Activated effector memory CD4-positive, alpha-beta T cell treated with anti-CD3 and anti-CD28 coated beads, Interleukin-2, amount 50 U/mL, for 16 hours (primary cell): ENCODE measurements at regions not wholly inside any gene's neighbourhood (a gene's known extent, or its start where the extent isn't known, plus 50 kb on each side); places are given as distances from the start of the nearest gene placed in this dataset.
"Not testable (repeated sequence)": the region's sequence is repeated elsewhere in the genome, so short reads cannot be mapped to it uniquely, and the experiment has no call there.

Experiments
- DNase-seq: peaks from one replicate; pipeline ENCODE4 v3.0.0-alpha.2; 2020

GRCh38 chr2:122244598-122245229 is 489.3 kb downstream of the TSN start:
- DNase-seq, result no peak

DNA sequence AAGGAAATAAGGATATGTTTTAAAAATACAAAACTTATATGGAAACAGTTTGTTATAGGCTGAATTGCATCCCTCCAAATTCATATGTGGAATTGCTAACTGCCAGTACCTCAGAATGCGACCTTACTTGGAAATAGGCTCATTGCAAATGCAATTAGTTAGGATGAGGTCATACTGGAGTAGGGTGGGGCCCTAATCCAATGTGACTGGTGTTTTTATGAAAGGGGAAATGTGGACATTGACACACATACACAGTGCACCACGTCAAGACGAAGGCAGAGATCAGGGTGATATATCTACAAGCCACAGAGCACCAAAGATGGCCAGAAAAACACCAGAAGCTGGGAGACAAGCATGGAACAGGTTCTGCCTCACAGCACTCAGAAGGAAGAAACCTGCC is 494.2 kb downstream of the TSN start:
- no peak for DNase-seq

- DNase-seq, result no peak
These were observed 495.7 kb downstream of the TSN start for GRCh38 chr2:122251158-122251557.

DNA sequence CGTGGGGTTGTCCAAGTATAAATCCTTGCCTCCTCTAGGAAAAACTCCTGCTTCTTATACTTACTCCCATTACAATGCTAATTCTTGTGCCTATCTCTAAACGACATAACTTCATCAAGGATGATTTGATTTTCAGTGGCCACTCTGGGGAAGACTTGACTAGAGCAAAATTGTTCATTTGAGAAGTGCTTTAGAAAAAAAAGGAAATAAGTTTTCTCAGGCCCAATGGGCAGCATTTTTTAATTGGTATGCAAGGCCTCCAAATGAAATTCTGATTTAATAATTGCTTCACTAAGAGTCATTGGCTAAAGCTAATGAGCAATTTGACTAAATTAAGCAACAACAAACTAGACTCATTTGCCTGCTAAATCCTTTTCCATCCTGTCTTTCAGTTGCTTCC is 496.1 kb downstream of the TSN start:
- DNase-seq, result no peak

DNA sequence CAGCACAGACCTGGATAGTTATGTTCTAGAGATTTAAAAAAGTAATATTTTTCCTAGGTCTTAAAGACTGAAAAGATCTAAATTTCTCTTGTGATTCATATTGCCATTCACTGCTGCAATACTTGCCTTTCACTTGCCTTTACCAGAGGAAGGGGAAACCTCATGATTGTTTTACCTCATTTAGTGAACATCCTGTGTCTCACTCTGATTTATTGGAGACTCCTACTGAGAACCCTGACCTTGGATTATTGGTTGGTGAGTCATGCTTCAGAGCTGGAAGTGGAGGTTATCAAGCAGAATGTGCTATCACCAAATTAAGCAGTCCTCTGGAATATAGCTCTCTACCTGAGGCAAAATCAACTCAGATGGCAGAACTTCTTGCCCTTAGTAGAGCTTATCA is 500.5 kb downstream of the TSN start:
- DNase-seq, result no peak

DNA sequence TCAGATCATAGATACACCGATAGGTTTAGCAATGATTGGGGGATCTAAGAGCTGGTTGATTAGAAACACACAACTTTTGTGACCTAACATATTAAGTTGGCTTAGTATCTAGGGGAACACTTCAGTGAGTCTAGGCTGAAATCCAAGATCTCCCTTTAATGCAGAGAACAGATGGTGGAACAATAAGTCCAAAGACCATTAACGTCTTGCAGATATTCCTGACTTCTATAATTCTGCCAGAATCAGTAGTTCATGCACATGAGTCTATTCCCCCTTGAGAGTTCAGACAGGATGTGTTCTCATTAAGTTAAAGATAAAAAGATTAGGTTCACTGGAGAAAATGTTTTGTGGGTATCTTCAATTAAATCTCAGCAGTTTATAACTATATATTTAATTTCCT is 506.5 kb downstream of the TSN start:
- no peak for DNase-seq

DNA sequence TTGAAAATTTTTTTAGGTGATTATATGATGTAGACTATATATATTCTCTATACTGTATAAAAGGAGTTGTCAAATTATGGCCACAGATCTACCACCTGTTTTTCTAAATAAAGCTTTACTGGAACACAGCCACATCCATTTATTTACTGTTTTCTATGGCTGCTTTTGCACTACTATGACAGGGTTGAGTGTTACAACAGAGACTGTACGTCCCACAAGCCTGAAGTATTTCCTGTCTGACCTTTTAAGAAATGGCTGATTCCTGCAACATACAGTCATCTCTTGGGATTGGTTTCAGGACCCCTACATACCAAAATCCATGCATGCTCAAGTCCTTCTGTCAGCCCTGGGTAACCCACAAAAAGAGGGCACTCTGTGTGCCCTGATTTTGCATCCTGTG is 508.3 kb downstream of the TSN start:
- no peak for DNase-seq

DNA sequence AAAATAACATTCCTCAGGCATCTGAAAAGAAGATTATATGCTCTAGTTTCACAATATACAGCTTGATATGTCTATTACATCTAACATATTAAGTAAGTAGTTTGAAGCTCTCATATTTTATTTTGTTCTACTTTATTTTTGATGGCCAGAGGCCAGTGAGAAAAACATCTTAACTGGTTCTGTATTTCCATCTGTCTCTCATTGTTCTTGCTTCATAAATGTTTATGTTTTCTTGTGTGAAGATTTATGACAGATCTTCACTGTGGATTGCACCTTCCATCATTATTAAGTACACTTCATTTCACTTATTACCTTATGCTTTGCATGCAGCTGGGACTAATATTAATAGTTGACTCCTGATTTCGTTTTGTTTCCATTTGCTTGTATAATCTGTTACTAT is 511.2 kb downstream of the TSN start:
- DNase-seq, result no peak

GRCh38 chr2:122267947-122268346 is 512.5 kb downstream of the TSN start:
- DNase-seq, result no peak

GRCh38 chr2:122273785-122274419 is 518.5 kb downstream of the TSN start:
- DNase-seq, result no peak

- no peak for DNase-seq
These were observed 522.5 kb downstream of the TSN start for GRCh38 chr2:122277956-122278355.

GRCh38 chr2:122300758-122301157 is 545.3 kb downstream of the TSN start:
- no peak for DNase-seq

DNA sequence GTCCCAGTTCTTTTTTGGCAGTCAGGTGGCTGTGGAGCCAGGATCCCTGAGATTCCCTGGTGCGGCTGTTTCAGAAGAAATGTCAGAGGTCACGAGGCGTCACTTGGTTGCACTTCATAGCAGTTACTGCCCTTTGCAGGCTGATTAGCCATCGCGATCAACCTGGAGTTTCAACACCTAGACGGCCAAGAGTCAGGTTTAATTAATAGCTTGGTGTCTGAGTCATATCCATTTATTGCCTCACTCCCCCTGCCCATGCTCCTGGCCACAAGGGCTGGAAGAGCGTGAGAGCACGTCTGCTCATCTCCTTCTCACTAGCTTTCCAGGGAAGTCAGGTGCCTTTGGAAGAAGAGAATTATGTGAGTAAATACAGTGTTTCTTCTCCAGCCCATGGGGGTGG is 552.3 kb downstream of the TSN start:
- DNase-seq, result no peak

GRCh38 chr2:122315306-122315705 is 559.9 kb downstream of the TSN start:
- DNase-seq, result no peak

- DNase-seq, result no peak
These were observed 564.2 kb downstream of the TSN start for GRCh38 chr2:122319539-122320132.

- DNase-seq, result no peak
These were observed 567.4 kb downstream of the TSN start for GRCh38 chr2:122322815-122323214.

GRCh38 chr2:122323927-122324326 is 568.5 kb downstream of the TSN start:
- DNase-seq, result no peak

DNA sequence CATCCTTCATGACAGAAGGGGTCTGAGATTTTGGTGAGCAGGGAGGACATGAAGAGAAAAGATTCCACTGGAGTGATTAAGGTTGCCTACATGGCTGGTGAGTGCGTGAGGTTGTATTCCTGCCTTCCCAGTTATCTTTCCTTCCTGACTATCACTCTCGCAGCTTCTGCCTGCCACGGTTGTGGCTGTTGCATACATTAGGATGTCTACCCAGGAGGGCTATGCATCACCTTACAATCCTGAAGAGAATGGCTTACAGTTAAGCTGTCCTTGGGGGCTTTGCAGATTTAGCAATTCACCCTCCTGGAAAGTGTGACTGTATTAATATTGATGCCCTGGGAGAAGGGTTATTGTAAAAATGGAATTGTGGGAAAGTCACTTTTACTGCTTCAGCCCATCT is 571.0 kb downstream of the TSN start:
- no peak for DNase-seq

DNA sequence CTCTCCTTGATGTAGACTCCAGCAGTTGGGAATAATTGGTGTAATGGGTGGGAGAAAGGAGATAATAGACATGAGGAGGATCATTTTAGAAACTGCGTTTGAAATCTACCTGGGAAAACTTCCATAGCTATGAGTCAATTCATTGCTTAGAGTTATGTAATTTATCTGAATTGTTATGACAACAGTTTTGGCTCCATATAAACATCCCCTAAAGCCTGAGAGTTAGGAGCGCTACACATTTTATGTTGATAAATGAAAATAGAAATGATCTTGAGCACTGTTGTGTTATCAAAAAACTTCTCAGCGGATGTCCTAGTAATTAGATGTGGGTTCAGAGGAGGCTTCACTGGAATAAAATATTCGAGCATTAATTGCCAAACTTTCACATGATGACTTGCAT is 573.4 kb downstream of the TSN start:
- no peak for DNase-seq

- no peak for DNase-seq
These were observed 573.8 kb downstream of the TSN start for GRCh38 chr2:122329278-122329677.

GRCh38 chr2:122333932-122334331 is 578.5 kb downstream of the TSN start:
- DNase-seq, result no peak

GRCh38 chr2:122338000-122338399 is 582.5 kb downstream of the TSN start:
- DNase-seq, result no peak

DNA sequence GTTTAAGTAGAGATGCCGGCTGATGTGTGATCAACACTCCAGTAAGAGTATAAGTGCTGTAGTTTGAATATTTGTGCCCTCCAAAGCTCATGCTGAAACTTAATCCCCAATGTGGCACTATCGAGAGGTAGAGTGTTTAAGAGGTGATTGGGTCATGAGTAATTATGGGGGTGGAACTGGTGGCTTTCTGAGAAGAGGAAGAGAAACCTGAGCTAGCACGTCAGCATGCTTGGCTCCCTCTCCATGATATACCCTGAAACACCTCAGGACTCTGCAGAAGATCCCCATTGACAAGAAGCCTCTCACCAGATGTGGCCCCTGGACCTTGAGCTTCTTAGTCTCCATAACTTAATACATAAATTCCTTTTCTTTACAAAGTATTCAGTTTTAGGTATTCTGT is 584.8 kb downstream of the TSN start:
- DNase-seq, result no peak

DNA sequence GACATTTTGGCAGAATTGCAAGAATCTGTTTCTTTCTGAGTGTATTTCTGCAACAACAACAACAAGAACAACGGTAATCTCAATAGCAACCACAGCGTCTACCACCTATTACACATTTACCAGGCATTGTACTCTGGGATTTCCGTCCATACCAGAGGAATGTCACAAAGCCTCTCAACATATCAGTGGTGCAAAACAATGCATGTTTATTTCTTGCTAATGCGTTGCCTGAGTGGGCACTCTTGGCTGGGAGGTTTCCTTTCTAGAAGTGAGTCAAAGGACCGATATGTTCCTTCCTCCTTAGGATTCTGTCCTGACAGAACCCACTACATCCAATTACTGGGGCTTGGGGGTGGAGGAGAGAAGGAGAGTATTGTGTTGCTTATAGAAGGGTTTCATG is 585.6 kb downstream of the TSN start:
- DNase-seq, result no peak

DNA sequence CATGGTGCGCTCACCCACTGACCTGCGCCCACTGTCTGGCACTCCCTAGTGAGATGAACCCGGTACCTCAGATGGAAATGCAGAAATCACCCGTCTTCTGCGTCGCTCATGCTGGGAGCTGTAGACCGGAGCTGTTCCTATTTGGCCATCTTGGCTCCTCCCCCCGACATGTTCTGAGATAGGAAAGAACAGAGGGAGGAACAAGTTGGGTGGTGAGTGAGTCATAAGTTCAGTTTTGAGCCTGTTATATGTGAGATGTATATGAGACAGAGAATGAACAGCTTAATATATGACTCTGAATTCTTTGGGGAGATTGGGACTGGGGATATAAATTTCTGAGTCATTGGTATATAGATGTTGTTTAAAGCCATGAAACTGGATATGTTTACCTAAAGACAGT is 596.7 kb downstream of the TSN start:
- not testable (repeated sequence) for DNase-seq
